HG03064 (cell line): ENCODE measurements at regions not wholly inside any gene's neighbourhood (a gene's known extent, or its start where the extent isn't known, plus 50 kb on each side); places are given as distances from the start of the nearest gene placed in this dataset.

Source experiments
- ATAC-seq: cut with Tn5 transposase; IDR thresholded peaks from one replicate; pipeline ENCODE4 v1.9.1; 2021; ENCODE audit warnings: low read depth; ENCODE audit not compliant: unreplicated experiment

DNA sequence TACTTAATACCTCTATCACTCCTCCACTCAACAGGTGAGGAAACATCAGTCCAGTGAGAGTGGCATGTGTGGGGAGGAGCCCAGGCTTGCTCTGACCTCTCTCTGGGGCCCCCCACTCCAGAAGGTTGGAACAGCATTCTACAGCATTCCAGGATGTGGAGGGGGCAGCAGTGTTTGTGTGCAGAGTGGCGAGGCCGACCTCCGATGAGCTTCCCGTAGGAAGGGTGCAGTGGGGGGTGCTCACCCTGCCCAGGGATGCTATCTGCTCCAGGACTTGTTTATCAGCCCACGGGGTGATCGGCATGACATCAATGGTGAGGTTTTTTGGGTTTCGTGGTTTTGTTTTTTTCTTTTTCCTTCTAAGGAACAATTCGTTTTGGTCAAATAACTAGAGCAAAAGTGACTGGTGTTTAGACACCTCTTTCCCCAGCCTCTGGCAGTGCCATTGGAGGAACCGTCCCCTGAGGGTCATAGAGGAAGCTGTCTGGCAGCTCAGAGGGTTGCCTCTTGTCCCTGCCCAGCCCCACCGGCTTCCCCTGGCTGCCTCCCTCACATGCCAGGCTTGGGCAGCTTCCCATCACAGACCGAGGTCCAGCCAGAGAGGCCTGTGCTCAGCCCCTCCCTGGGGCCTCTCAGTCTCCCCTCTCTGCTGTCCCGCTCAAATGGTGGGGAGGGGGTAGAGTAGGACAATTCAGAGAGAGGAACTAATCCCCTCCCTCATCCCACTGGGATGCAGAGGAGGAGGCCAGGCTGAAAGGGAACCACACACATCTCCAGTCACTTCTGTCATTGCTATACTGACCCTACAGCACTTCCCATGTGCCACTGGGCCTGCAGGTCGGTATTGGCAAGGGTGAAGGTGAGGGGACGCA, 96.5 kb downstream of the ZFP36L2 start:
- no peak for ATAC-seq

DNA sequence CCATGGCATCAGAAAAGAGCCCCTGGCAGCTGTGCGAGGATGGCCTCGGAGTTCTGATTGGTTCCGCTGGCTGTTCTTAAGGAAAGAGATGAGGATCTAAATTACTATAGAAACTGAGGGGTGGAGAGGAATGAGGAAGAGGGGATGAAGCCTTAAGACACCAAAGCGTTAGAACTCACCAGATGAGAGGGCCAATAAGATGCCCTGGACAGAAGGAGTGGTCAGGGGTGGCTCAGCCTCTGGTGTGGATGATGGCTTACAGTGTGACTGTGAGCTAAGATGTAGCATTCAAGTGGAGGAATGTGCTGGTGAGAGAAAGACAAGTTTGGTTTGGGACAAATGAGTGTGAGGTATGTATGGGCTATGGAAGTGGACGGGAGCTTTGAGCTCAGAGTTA, 97.8 kb downstream of the ZFP36L2 start:
- no peak for ATAC-seq

DNA sequence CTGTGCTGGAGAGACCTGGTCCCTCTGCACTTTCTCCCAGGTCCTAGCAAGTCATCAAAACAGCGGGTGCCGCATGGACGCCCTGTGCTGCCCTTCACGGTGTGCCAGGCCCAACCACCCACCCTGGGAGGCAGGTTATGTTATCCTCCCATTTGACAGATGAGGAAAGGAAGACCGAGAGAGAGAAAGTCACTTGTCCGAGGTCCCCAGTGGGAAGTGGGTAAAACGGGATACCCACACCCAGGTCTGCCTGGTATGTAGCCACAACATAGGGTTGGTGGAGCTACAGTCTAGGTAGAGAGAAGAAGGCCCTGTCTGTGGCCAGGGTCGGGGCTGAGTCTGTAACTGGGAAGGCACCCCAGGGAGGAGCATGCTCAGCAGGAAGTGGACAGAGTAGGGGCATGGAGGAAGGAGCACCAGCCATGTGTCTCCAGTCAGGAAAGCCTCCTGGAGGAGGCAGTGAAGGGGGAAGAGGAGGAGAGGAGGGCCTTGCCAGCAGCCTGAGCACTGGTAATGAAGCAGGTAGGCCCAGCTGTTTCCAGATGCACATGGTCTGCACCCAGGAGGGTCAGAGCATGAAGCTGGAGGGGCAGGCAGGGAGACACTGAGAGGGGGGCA, 98.4 kb downstream of the ZFP36L2 start:
- ATAC-seq: no peak

DNA sequence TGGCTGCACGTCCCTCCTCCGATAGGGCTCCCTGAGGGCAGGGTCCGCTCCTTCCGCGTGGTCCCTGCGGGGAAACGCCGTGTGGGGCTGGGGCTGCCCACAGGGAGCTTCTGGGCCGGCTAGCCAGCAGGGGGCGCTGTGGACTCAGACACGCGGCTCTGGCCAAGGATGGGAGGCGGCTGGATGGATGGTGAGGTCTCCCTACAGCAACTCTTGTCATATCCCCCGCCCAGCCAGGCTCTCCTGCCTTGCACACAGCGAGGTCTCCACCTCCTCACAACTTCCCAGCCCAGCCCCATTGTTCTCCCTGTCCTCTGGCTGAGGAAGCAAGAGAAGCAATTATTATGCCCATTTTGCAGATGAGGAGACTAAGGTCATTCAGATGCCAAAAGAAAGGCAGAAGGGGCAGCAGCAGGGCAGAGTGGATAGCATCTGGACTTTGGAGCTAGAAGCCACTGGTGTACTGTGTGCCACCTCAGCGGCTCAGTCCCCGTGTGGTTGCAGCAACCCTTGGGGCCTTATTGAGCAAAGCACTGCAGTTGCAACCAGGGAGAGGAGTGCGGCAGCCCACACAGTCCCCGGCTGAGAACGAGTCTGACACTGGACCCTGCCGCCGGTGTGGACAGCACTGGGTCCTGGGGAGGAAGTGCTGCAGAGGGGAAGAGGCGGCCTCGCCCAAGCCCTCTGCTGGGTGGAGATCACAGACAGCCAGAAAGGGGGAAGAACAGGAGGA, 99.0 kb downstream of the ZFP36L2 start:
- no peak for ATAC-seq

DNA sequence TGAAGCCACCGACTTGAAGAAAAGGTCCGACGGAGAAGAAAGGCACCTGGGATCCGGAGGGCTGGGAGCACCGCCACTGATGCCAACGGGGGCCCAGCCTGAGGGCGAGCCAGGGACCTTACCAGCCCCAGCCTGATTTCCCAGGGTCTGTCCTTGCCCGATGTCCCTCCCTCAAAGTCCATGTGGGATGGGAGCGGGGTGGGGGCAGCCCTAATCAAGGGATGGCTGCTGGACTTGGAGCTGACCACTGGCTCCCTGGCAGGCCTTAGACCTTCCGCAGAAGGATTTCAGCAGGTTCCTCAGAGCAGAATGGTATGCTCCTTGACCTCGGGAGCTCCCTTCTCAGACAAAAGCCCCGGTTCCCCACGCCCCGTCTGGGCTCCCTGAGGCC, 99.6 kb downstream of the ZFP36L2 start:
- no peak for ATAC-seq

DNA sequence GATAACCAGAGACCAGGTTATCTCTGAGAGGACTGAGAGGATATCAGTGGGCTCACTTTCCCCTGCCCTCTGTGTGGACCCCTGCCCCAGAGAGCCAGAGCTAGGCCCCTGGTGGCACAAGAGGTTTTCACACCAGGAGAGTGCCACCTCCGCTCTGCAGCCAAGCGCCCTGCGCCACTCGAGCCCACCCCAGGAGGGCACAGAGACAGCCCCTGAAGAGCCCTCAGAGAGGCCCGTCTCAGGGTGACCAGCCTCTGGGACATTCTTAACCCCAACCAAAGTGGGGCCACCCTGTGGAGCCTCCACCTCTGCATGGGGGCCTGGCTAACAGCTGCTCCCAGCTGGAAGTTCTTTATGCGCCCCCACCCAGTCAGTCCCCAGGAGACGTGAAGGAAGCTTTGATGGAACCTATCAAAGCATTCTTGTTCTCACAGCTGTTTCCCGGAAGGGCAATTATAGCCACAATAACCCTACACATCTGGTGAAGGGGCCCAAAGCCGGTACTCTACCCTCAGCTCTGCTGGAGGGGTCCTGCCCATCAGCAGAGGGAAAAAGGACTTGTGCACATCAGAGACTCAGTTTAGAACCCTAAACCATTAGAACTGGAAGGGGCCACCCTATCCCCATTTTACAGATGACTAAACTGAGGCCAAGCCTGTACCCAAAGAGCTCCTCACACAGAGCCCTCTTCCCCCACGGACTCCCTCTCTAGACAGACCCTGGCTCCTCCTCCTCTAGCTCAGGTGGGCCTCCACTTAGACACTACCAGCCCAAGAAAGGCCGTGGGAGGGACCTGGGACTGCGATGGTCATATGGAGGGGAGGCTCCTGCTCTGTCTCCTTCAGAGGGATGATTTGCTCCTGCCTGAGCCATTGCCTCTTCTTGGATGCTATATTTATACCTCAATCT, 101.1 kb downstream of the ZFP36L2 start:
- no peak for ATAC-seq

DNA sequence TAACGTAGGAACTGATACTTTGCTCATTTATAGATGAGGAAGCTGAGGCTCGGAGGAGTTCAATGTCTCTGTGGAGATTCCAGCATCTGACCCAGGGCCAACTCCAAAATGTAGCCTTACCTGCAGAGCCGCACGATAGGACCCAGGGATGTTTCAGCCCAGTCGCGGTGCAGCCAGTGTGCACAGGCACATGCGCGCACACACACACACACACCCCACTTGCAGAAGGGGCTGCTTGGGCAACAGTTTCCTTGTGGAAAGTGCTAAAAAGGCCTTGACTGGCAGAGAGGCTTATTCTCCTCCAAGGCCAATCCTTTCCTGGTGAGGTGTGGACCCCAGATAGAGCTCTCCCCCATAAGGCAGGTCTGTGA, 101.7 kb downstream of the ZFP36L2 start:
- ATAC-seq: no peak

DNA sequence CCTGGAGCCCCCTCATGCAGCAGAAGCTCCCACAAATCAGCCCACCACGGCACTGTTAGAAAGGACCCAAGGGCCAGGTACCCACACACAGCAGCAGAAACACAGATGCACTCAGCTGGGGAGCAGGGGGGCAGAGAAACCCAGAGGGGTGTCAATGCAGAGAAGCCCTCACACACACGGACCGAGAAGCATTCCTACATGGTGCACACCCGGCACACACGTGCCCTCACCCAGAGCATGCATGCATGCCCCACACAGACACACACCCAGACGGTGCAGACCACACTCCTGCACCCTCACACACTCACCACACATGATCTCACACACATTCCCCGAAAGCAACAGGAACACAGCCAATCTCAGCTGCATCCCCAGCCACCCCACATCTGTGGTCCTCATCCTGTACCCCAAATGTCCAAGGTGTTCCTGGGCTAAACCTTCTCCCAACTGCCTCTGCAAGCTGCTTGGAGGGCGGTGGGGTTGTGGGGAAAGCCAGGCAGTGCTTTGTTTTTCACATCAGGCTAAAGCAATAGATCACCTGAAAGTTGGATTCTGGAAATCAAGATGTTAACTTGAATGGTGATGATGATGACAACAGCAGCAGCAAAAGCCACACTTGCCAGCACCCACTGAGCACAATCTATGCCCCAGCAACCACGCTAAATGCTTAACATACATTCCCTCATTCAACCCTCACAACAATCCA, 102.3 kb downstream of the ZFP36L2 start:
- ATAC-seq: no peak

DNA sequence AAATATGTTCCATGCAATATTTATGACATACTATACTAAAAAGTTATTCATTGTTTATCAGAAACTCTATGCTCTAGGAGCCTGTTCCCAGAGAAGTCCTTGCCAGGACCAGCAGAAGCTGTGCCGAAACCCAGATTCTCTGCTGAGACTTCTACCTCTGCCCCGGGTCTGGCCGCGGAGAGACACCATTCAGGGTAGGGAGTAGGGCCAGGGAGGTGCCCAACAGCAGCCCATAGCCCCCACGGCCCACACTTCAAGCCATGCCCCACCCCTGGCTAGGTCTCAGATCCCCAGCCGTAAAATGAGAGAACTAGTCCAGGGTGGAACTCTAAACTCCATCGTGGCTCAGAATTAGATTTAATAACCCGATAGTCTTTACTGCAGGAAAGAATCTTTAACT, 102.9 kb downstream of the ZFP36L2 start:
- no peak for ATAC-seq

DNA sequence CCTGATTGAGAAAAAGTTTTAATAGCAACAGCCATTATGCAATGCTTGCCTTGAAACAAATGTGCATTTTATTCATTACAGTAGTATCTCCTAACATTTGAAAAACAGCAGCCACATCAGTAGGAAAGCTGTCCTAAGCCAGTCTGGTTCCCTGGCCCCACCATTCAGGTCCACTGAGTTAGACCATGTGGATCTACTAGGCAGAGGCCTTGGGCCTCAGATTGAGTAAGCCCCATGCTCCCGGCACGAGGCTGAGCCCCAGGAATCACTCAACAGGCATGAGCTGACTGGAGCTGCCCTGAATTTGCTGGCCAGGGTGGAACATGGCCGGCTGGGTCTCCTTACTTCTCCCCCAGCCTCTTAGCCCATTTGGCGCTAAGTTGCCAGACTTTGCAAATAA, 103.4 kb downstream of the ZFP36L2 start:
- ATAC-seq: no peak

DNA sequence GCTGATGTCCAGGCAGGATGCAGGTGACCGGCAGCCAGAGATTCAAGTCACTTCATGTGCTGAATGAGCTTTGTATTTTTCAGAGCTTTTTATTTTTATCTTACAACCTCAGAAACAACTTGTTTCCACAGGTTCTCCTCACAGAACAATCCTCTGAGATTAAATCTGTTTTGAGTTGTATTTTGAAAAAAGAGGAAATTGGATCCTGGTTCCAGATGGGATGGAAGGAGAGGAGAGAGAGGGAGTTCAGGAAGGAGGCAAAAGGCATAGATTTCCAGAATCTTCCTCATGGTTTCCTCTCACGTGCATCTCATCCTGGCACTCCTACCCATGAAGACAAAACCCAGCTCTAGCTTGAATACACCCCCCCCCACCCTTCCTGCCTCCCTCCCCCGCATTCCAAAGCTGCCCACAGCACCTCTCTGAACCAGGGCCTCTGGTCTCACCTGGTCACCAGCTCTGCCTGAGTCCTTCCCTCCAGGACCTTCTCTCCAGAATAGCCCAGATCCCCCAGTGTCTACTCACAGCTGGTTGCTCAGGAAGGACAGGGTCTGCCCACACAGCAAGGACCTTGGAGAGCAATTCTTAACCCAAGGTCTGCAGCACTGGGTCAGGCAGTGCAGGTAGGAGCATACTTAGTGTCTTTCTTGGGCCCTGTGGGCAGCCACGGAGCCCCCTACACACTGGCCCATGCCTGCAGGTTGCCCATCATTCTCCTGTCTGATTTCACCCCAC, 104.7 kb downstream of the ZFP36L2 start:
- ATAC-seq: no peak

DNA sequence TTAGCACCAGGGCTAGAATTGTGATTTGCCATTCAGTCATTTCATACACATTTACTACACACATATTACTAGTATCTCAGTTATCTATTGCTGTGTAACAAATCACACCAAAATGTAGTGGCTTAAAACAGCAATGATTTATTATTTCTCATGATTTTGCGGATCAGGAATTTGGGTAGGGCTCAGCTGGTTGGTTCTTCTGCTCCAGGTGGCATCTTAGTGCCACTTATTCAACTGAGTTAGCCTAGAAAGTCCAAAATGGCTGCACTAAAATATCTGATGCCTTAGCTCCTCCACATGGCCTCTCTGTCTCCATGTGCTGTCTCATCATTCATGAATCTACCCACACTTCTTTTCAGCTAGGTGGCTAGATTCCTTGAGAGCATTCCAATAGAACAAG, 107.1 kb downstream of the ZFP36L2 start:
- ATAC-seq: no peak

DNA sequence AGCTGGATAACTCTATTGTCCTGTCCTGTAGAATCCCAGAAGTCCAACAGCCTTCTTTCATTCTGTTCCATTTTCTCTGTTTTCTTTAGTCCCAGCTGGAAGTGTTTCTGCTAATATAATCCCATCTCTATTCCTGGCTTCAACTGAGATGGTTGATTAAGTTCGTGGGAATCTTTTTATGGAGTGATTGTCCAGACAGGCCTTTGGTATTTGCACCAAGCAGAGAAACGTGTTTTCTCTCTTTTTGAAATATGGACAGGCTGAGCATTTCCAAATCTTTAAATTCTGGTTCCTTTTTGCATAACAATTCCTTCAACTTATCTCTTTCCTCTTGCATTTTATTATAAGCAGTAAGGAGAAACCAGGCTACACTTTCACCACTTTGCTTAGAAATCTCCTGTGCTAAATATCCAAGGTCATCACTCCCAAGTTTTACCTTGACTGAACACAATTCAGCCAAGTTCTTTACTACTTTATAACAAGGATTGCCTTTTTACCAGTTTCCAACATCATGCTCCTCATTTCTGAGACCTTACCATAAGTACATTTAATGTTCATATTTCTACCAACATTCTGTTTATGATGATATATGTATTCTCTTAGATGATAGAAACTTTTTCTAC, 108.8 kb downstream of the ZFP36L2 start:
- no peak for ATAC-seq

DNA sequence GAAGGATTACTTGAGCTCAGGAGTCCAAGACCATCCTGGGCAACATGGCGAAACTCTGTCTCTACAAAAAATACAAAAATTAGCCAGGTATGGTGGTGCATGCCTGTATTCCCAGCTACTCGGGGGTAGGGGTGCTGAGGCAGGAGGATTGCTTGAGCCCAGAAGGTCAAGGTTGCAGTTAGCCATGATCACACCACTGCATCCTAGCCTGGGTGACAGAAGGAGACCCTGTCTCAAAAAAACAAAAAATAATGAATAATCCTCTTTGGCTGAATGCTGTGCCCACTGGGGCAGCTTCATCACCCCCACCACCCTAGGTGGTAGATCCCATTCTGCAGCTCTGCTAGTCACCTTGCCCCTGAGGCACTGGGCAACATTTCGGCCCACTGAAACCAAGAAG, 109.4 kb downstream of the ZFP36L2 start:
- no peak for ATAC-seq

DNA sequence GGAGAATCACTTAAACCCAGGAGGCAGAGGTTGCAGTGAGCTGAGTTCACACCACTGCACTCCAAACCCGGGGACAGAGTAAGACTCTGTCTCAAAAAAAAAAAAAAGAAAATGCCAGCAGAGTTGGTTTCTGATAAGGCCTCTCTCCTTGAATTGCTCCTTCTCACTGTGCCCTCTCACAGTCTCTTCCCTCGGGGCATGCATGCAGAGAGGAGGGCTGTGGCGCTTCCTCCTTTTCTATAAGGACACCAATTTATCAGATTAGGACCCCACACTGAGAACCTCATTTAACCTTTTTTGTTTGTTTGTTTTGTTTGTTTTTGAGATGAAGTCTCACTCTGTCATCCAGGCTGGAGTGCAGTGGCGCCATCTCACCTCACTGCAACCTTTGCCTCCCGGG, 110.5 kb downstream of the ZFP36L2 start:
- ATAC-seq: no peak

DNA sequence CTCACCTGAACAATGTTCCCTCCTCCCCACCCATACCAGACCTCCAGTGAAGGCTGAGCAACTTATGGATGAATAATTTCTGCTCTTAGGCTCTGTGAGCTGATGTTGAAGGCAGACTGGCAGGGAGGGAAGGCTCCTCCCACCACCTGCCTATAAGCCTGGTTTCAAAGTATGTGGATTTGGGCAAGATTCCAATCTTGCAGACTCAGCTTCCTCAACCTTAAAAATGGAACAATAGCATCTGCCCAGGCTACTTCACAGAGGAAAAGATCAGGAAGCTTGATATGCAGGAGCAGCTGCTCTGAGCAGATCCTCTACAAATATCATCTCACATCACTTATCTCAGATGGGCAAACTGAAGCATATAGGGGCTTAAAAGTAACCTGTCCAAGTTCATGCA, 112.2 kb downstream of the ZFP36L2 start:
- no peak for ATAC-seq

DNA sequence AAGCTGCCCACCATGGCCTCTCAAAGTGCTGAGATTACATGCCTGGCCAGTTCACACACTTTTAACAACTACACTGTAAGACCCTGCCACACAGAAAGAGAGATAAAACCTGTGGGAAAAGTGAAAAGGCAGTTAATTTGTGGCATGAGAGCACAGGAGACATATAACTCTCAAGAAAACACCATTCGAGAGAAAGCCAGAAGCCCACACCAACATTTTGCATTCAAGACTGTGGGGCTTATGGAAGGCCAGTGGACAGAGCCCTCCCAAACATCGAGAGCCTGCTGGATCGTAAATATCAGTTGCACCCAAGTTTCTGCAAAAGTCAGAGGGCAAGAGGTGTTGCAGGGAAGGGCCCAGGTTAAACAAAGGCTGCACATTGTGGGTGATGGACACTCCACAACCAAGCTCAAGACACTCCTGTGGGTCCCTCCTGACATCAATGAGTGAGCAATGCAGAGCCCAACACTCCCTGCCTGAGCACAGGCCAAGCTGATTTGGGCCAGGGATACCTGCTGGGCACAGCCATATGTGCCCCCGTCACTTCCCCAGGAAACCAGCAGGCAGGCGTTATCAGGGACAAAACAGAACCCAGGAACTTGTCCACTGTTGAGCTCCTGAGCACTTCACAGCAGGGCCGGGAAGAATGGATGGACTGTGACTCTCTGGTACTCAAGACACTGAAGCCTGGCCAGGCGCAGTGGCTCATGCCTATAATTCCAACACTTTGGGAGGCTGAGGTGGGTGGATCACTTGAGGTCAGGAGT, 114.4 kb downstream of the ZFP36L2 start:
- no peak for ATAC-seq

DNA sequence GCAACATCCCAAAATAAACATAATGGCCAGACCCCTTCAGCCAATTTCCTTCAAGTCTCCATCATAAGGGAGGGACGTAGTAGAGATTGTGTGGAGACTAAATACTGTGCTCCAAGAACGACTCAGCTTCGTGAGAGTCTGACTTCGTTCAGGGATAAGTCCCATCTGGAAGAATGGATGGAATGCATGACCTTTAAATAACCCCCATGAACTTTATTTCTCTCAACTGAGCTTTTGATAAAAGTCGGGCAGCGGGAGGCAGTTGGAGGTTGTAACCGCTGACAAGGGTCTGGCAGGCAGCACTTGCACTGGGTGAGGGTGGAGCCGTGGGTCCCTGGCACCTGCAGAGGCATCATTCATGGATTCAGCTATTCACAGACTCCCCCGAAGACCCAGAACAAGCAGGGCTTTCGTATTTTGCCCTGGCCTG, 115.9 kb downstream of the ZFP36L2 start:
- no peak for ATAC-seq
